Esophagus mucosa (tissue), 1 donor: ENCODE measurements at regions not wholly inside any gene's neighbourhood (a gene's known extent, or its start where the extent isn't known, plus 50 kb on each side); places are given as distances from the start of the nearest gene placed in this dataset.
"Not testable (repeated sequence)": the region's sequence is repeated elsewhere in the genome, so short reads cannot be mapped to it uniquely, and the experiment has no call there.

ENCODE experiments used
- ATAC-seq: fragments of 200-7000 bp; cut with Tn5 transposase; one replicate; pipeline ENCODE4 v1.9.1; 2020
- donor health status: DM: yes; HTN: yes; CAD: no.

- ATAC-seq: peak; percentile 74
Observed at GRCh38 chr5:157999696-158000095, 140.8 kb upstream of the CLINT1 start.

- ATAC-seq: peak; percentile 80
Observed at GRCh38 chr5:157997991-157998504, 139.1 kb upstream of the CLINT1 start.

- peak; percentile 88 for ATAC-seq
Observed at GRCh38 chr5:157994906-157995519, 136.1 kb upstream of the CLINT1 start.

- ATAC-seq: no peak
Observed at GRCh38 chr5:157993986-157994691, 135.2 kb upstream of the CLINT1 start.

GRCh38 chr5:157993201-157993600, 134.3 kb upstream of the CLINT1 start:
- no peak for ATAC-seq

GRCh38 chr5:157990583-157991181, 131.7 kb upstream of the CLINT1 start:
- no peak for ATAC-seq

GRCh38 chr5:157989296-157989695, 130.4 kb upstream of the CLINT1 start:
- no peak for ATAC-seq

- ATAC-seq: no peak
Observed at GRCh38 chr5:157987259-157987658, 128.3 kb upstream of the CLINT1 start.

GRCh38 chr5:157986431-157986990, 127.6 kb upstream of the CLINT1 start:
- ATAC-seq: no peak

- ATAC-seq: no peak
Observed at GRCh38 chr5:157984611-157985010, 125.7 kb upstream of the CLINT1 start.

- no peak for ATAC-seq
Observed at GRCh38 chr5:157983906-157984551, 125.1 kb upstream of the CLINT1 start.

- ATAC-seq: no peak
Observed at GRCh38 chr5:157978061-157978460, 119.1 kb upstream of the CLINT1 start.

GRCh38 chr5:157976429-157976828, 117.5 kb upstream of the CLINT1 start:
- peak; percentile 79 for ATAC-seq

- ATAC-seq: no peak
Observed at GRCh38 chr5:157972579-157972978, 113.6 kb upstream of the CLINT1 start.

- no peak for ATAC-seq
Observed at GRCh38 chr5:157971571-157972216, 112.7 kb upstream of the CLINT1 start.

GRCh38 chr5:157968570-157968969, 109.6 kb upstream of the CLINT1 start:
- not testable (repeated sequence) for ATAC-seq

GRCh38 chr5:157965989-157966388, 107.0 kb upstream of the CLINT1 start:
- no peak for ATAC-seq

GRCh38 chr5:157965040-157965678, 106.2 kb upstream of the CLINT1 start:
- no peak for ATAC-seq

- peak; percentile 92 for ATAC-seq
Observed at GRCh38 chr5:157963761-157964160, 104.8 kb upstream of the CLINT1 start.

GRCh38 chr5:157963244-157963643, 104.3 kb upstream of the CLINT1 start:
- ATAC-seq: no peak

GRCh38 chr5:157962686-157963085, 103.7 kb upstream of the CLINT1 start:
- ATAC-seq: not testable (repeated sequence)
